Hematopoietic multipotent progenitor cell treated with erythropoietin and hydrocortisone succinate and interleukin-3 and kit ligand, for 17 days (in vitro differentiated cells): ENCODE measurements at regions not wholly inside any gene's neighbourhood (a gene's known extent, or its start where the extent isn't known, plus 50 kb on each side); places are given as distances from the start of the nearest gene placed in this dataset.
"Not testable (repeated sequence)": the region's sequence is repeated elsewhere in the genome, so short reads cannot be mapped to it uniquely, and the experiment has no call there.

Experiments
- DNase-seq: peaks from one replicate; pipeline ENCODE4 v3.0.0-alpha.2; 2015; ENCODE audit warnings: low spot score

- no peak for DNase-seq
Measured at GRCh38 chr3:150242220-150242936, 165.7 kb upstream of the TSC22D2 start.

DNA sequence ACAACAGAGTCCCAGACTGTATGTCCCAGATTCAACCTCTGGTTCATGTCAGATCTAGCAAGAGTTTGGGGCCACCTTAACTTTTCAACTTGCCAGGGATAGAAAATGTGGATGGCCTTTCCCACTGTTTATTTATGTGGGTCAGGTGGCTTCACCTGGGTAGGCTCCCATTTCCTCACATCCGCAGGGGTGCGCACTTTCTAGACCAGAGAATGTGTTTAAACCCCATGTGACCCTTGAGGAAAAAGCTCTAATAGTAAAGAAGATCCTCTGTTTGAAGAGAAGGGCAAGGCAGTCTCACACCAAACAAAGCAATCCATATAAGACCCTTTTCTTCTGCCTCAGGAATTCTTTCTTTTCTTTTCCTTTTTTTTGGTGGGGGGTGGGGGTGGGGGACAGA lies 167.2 kb upstream of the TSC22D2 start:
- DNase-seq, result no peak

GRCh38 chr3:150239766-150240165 lies 168.3 kb upstream of the TSC22D2 start:
- DNase-seq, result no peak

DNA sequence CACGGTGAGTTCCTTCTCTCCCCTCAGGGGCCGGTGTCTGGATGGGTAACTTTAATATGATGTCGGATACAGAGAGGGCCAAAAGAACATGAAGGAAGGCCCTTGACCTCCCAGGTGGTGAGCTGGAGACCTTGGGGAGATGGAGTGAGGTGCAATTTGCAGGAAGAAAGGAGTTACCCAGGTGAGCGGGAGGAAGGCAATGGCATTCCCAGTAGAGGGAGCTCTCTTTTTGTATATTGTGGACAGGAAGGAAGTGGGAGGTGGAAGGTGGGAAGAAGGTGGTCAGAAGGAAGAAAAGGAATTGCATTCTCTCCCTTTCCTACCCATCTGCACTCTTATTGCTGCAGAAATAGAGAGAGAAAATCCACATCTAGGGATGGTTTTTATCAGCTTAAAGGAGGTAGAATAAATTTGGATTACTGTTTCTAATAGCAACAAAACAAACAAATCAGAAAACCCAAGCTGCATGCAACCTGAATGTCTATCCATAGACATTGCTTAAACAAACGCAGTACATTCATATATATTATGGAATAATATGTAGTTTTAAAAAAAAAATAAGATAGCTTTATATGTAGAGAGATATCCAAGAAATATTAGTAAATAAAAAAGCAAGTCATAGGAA lies 169.0 kb upstream of the TSC22D2 start:
- no peak for DNase-seq

GRCh38 chr3:150238048-150238802 lies 169.9 kb upstream of the TSC22D2 start:
- DNase-seq, result no peak

DNA sequence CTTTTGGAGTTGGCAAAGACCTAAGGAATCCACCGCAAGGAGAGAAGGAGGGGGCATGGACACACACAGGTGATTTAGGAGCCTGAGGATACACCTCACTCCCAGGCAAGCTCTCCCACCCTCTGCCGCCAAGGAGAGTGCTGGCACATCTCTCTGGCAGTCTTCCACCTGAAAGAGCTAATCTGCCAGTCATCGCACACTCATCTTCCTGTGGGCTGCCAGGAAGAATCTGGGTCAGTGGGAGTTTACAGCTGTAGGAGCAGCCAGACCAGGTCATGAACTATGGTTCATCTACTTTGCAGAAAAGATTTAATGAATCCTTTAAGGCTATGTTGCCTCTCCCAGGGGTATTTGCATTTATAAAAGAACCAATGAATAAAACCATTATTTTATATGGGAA lies 170.6 kb upstream of the TSC22D2 start:
- DNase-seq, result no peak

- no peak for DNase-seq
Measured at GRCh38 chr3:150236316-150237082, 171.6 kb upstream of the TSC22D2 start.

DNA sequence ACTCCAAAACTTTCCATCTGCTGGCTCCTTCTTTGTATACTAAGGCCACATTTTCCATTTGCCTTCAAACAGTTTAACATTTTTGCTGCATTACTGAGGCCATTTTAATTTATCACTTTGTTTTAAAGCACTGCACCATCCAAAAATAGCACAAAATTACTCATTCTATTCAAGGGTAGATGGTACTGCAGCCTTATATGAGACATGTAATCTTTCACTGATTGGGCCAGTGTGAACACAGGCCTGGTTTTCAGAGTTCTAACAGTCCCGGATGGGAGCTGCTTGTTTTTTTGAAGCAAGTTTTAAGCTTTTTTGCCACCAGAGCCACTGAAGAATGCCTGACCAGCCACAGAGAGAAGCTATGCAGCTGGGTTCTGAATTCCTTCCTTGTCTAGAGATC lies 172.3 kb upstream of the TSC22D2 start:
- no peak for DNase-seq

DNA sequence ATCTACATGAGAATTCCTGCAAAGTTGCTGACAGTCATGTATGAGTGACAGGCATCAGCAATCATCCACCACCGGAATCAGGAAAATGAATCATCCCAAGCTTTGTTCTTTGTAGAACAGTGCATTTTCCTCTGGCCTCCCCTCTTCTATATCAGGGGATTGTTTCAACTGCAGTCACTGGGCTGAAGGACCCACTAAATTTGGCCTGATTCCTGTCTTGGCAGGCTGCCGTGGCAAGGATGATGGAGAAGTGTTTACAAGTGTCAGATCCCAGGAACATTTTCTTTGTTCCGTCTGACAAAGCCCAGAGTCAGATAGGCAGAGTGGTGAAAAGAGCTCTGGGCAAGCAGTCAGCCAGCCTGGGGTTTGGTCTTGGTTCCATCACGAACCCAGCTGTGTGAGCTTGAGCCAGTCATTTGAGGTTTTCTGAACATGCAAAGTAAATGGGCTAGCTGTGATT lies 175.1 kb upstream of the TSC22D2 start:
- DNase-seq, result no peak

GRCh38 chr3:150230037-150230436 lies 178.1 kb upstream of the TSC22D2 start:
- DNase-seq, result no peak

DNA sequence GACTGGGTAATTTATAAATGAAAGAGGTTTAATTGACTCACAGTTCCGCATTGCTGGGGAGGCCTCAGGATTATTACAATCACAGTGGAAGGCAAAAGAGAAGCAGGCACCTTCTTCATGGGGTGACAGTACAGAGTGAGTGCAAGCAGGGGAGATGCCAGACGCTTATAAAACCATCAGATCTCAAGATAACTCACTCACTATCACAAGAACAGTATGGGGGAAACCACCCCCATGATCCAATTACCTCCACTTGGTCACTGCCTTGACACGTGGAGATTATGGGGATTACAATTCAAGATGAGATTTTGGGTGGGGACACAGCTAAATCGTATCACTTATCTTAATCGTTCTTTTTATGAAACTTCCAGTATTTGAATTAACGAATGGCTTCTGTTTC lies 179.5 kb upstream of the TSC22D2 start:
- DNase-seq, result not testable (repeated sequence)

- DNase-seq, result peak; percentile 40
Measured at GRCh38 chr3:150227839-150228238, 180.3 kb upstream of the TSC22D2 start.

DNA sequence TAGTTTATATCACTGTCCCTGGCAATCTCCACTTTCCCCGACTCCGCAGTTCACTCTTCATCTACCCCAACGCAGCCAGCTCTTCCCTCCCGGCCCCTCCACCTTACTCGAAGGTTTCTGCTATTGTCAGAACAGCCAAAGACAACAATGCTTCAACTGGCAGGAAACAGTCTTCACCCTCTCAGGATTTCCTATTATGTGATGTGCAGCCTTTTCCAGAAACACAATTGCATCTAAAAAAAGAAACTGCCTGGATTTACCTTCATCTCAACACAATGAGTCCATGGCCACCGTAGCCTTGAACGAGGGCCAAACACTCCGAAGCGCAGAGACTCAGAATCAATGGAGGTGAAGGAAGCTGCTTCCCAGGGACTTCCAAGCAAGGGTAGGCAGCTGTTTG lies 182.1 kb upstream of the TSC22D2 start:
- no peak for DNase-seq

GRCh38 chr3:150223558-150223957 lies 184.5 kb upstream of the TSC22D2 start:
- DNase-seq, result no peak

- no peak for DNase-seq
Measured at GRCh38 chr3:150222691-150223489, 185.2 kb upstream of the TSC22D2 start.

DNA sequence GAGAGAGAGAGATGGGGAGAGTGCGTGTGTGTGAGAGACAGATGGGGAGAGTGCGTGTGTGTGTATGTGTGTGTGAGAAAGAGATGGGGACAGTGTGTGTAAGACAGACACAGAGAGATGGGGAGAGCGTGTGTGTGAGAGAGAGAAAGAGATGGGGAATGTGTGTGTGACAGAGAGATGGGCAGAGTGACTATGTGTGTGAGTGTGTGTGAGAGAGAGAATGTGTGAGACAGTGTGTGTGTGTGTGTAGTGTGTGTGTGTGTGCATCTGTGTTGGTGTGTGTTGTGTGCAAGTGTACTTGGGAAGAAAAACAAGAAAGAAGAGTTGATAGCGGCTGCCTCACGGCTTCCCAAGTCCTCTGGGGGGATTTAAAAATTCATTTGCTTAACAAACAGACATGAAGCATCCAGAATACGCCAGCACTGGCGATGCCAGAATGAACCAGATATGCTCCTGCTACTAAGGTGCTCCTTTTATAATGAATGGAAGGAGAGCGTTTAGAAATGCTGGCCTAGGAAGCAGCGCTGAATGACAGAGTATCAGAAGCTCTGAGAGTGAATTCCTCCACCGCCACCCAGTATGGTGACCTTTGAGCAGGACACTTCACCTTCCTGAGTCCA lies 186.1 kb upstream of the TSC22D2 start:
- no peak for DNase-seq

GRCh38 chr3:150220799-150221198 lies 187.3 kb upstream of the TSC22D2 start:
- no peak for DNase-seq

GRCh38 chr3:150220041-150220440 lies 188.1 kb upstream of the TSC22D2 start:
- DNase-seq, result no peak

DNA sequence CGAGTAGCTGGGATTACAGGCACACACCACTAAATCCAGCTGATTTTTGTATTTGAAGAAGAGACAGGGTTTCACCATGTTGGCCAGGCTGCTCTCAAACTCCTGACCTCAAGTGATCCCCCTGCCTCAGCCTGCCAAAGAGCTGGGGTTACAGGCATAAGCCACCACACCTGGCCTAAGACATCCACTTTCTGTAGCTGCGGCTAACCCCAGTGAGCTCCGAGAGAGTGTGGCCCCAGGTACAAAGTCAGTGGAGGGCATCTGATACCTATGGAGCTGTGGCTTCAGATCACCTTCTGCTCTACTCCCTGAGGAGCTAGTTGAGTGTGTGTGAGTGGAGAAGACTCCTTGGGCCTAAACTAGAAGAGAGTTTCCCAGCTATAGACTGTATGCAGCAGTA lies 189.3 kb upstream of the TSC22D2 start:
- no peak for DNase-seq

- no peak for DNase-seq
Measured at GRCh38 chr3:150218236-150218635, 189.9 kb upstream of the TSC22D2 start.

DNA sequence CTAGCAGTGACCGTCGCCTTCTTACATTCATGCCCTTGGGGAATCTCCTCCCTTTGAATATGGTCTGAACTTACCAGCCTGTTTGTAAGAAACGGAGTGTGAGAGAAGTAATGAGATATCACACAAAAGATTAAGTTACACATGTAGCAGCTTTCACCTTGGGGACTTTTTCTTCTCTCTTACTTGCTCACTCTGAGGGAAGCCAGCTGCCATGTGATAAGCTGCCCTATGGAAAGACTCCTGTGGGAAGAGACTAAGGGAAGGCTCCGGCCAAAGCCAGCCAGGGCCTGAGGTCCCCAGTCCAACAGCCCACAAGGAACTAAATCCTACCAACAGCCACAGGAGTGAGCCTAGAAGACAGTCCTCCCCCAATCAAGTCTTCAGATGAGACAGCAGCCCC lies 190.4 kb upstream of the TSC22D2 start:
- DNase-seq, result no peak
